H9 (cell line): ENCODE measurements at regions not wholly inside any gene's neighbourhood (a gene's known extent, or its start where the extent isn't known, plus 50 kb on each side); places are given as distances from the start of the nearest gene placed in this dataset.

ENCODE experiments used
- DNase-seq: peaks from one replicate; pipeline ENCODE4 v3.0.0-alpha.2; 2017
- H2AFZ ChIP-seq: one replicate; pipeline ENCODE4 v1.6.1; 2013; ENCODE audit warnings: mild to moderate bottlenecking, low read length, control low read depth, moderate library complexity
- H2AK5ac ChIP-seq: 2 replicates; pipeline ENCODE4 v1.6.1; 2013; ENCODE audit warnings: low read length, control low read depth, mixed read lengths; ENCODE audit not compliant: insufficient read length
- H2BK120ac ChIP-seq: one replicate; pipeline ENCODE4 v1.6.1; 2013; ENCODE audit warnings: low read depth, mild to moderate bottlenecking, low read length, control low read depth, inconsistent platforms; ENCODE audit not compliant: poor library complexity, severe bottlenecking
- H2BK12ac ChIP-seq: 2 replicates; pipeline ENCODE4 v1.6.1; 2013; ENCODE audit warnings: low read length, control low read depth, mixed read lengths, low read depth; ENCODE audit not compliant: insufficient read length
- H2BK15ac ChIP-seq: 2 replicates; pipeline ENCODE4 v1.6.1; 2013; ENCODE audit warnings: low read depth, low read length, control low read depth
- H2BK20ac ChIP-seq: one replicate; pipeline ENCODE4 v1.6.1; 2013; ENCODE audit warnings: low read depth, mild to moderate bottlenecking, low read length, control low read depth, inconsistent platforms; ENCODE audit not compliant: poor library complexity, severe bottlenecking
- H2BK5ac ChIP-seq: 2 replicates; pipeline ENCODE4 v1.6.1; 2013; ENCODE audit warnings: low read length, control low read depth, mixed read lengths; ENCODE audit not compliant: insufficient read length
- H3K14ac ChIP-seq: 2 replicates; pipeline ENCODE4 v1.6.1; 2013; ENCODE audit warnings: low read length, control low read depth; ENCODE audit not compliant: insufficient read depth
- H3K18ac ChIP-seq: 2 replicates; pipeline ENCODE4 v1.6.1; 2013; ENCODE audit warnings: low read depth, mild to moderate bottlenecking, mixed read lengths, low read length, control low read depth; ENCODE audit not compliant: insufficient read length
- H3K23ac ChIP-seq: 2 replicates; pipeline ENCODE4 v1.6.1; 2013; ENCODE audit warnings: low read length, control low read depth, mixed read lengths, low read depth; ENCODE audit not compliant: insufficient read length
- H3K23me2 ChIP-seq: 2 replicates; pipeline ENCODE4 v1.6.1; 2013; ENCODE audit warnings: low read depth, mild to moderate bottlenecking, mixed read lengths, low read length, control low read depth; ENCODE audit not compliant: insufficient read length, poor library complexity, severe bottlenecking
- H3K27ac ChIP-seq: 2 replicates; pipeline ENCODE4 v1.5.1; 2013; ENCODE audit warnings: low read length, control low read depth, mixed read lengths, low read depth; ENCODE audit not compliant: insufficient read length
- H3K27me3 ChIP-seq: 2 replicates; pipeline ENCODE4 v1.6.1; 2013; ENCODE audit warnings: low read length, control low read depth, inconsistent platforms; ENCODE audit not compliant: insufficient read depth
- H3K4ac ChIP-seq: 2 replicates; pipeline ENCODE4 v1.6.1; 2013; ENCODE audit warnings: low read depth, mild to moderate bottlenecking, control low read depth, inconsistent platforms, low read length, moderate library complexity
- H3K4me1 ChIP-seq: 2 replicates; pipeline ENCODE4 v1.6.1; 2013; ENCODE audit warnings: low read length, control low read depth, inconsistent platforms; ENCODE audit not compliant: insufficient read depth
- H3K4me2 ChIP-seq: 2 replicates; pipeline ENCODE4 v1.6.1; 2013; ENCODE audit warnings: low read length, control low read depth, mixed read lengths; ENCODE audit not compliant: insufficient read length, insufficient read depth
- H3K56ac ChIP-seq: 2 replicates; pipeline ENCODE4 v1.6.1; 2013; ENCODE audit warnings: low read depth, mild to moderate bottlenecking, mixed read lengths, low read length, control low read depth; ENCODE audit not compliant: insufficient read length
- H3K79me1 ChIP-seq: 2 replicates; pipeline ENCODE4 v1.6.1; 2013; ENCODE audit warnings: low read depth, mild to moderate bottlenecking, moderate library complexity, low read length, control low read depth, inconsistent platforms; ENCODE audit not compliant: insufficient read depth, poor library complexity, severe bottlenecking
- H3K79me2 ChIP-seq: 2 replicates; pipeline ENCODE4 v1.6.1; 2013; ENCODE audit warnings: low read length, control low read depth, inconsistent platforms; ENCODE audit not compliant: insufficient read depth
- H3K9ac ChIP-seq: 2 replicates; pipeline ENCODE4 v1.6.1; 2013; ENCODE audit warnings: low read length, control low read depth, mixed read lengths; ENCODE audit not compliant: insufficient read length; ENCODE audit errors: extremely low read depth
- H3K9me3 ChIP-seq: one replicate; pipeline ENCODE4 v1.6.1; 2013; ENCODE audit warnings: low read depth, low read length, inconsistent platforms; ENCODE audit not compliant: control insufficient read depth
- H3T11ph ChIP-seq: one replicate; pipeline ENCODE4 v1.6.1; 2013; ENCODE audit warnings: mild to moderate bottlenecking, low read length, control low read depth, inconsistent platforms
- H4K20me1 ChIP-seq: one replicate; pipeline ENCODE4 v1.6.1; 2013; ENCODE audit not compliant: control insufficient read depth, insufficient read length, insufficient read depth
- H4K5ac ChIP-seq: 2 replicates; pipeline ENCODE4 v1.6.1; 2013; ENCODE audit warnings: low read depth, mild to moderate bottlenecking, mixed read lengths, low read length, control low read depth; ENCODE audit not compliant: insufficient read length
- H4K8ac ChIP-seq: replicated peaks from 2 replicates; pipeline ENCODE4 v1.6.1; 2013; ENCODE audit warnings: low read length, control low read depth, mixed read lengths, low read depth; ENCODE audit not compliant: insufficient read length
- H4K91ac ChIP-seq: 2 replicates; pipeline ENCODE4 v1.6.1; 2013; ENCODE audit warnings: low read depth, mild to moderate bottlenecking, moderate library complexity, mixed read lengths, low read length, control low read depth; ENCODE audit not compliant: insufficient read length
- H3K27ac Mint-ChIP-seq, 3 experiments: 2 replicates in 2 of 3; 3 replicates in 1 of 3; pipeline ENCODE4 v1.8.0; 2020 to 2021; ENCODE audit warnings: mixed read lengths in 3 of 3, mild to moderate bottlenecking in 1 of 3, moderate library complexity in 1 of 3
- H3K27me3 Mint-ChIP-seq: 2 replicates; pipeline ENCODE4 v1.8.0; 2021; ENCODE audit warnings: low read depth, mild to moderate bottlenecking, moderate library complexity, mixed read lengths
- H3K36me3 Mint-ChIP-seq, 3 experiments: 2 replicates in 2 of 3; 3 replicates in 1 of 3; pipeline ENCODE4 v1.8.0; 2020 to 2021; ENCODE audit warnings: low read depth in 3 of 3, mixed read lengths in 3 of 3; ENCODE audit not compliant: insufficient read depth in 1 of 3
- H3K4me1 Mint-ChIP-seq, 2 experiments: 2 replicates each; pipeline ENCODE4 v1.8.0; 2020; ENCODE audit warnings: mixed read lengths in 2 of 2
- H3K4me3 Mint-ChIP-seq, 2 experiments: 2 replicates in 1 of 2; 3 replicates in 1 of 2; pipeline ENCODE4 v1.8.0; 2020 to 2021; ENCODE audit warnings: mild to moderate bottlenecking in 2 of 2, mixed read lengths in 2 of 2, moderate library complexity in 1 of 2
- H3K9me3 Mint-ChIP-seq, 2 experiments: 2 replicates in 1 of 2; 3 replicates in 1 of 2; pipeline ENCODE4 v1.8.0; 2020; ENCODE audit warnings: mild to moderate bottlenecking in 2 of 2, mixed read lengths in 2 of 2, moderate library complexity in 1 of 2
- CTCF ChIP-seq: fragments of 200-600 bp; sonication (generic); conservative IDR thresholded peaks from 3 replicates; pipeline ENCODE4 v1.8.0; 2021; ENCODE audit warnings: antibody characterized with exemption, mild to moderate bottlenecking
- WGBS: extraction: QIAGEN DNeasy Blood & Tissue Kit; methylation state at CpG from one replicate; pipeline ENCODE4 v1.1.7; 2013; ENCODE audit warnings: missing lambda C conversion rate, low lambda C conversion rate, mixed read lengths; ENCODE audit not compliant: insufficient read length; ENCODE audit errors: extremely low coverage; 5-methylcytosine and 5-hydroxymethylcytosine counted together

DNA sequence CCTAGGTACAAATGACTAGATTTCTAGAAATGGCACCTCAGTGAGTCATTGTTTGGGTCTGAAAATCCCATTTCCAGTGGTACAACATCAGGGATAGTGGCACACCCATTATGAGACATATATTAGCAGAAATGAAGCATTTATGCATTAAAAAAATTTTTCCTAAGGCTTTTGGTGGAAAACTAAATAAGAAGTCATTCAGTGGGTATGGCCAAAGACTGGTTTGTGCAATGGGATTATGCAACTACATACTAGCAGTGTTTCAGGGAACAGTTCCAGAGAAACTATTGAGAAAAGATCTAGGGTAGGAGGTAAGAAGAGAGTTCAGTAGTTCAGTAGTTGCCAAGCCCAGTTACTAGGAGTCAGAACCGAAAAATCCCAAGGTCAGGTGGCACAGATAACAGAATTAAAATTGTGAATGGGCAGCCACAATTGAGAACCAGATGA is 106.5 kb upstream of the HAPLN1 start:
- Histone ChIP-seq H2AK5ac (no peak overlapping the region), H3K4ac (no peak overlapping the region), H3K23me2 (no peaks in the 10 kb centered on the region), H3K27ac (no peak overlapping the region), H3K4me1 (no peaks in the 10 kb centered on the region), H3K4me2 (no peak overlapping the region), H3K23ac (no peak overlapping the region), H2BK15ac (no peak overlapping the region), H3K18ac (no peak overlapping the region), H3K9ac (no peak overlapping the region), H2BK12ac (no peak overlapping the region), H4K5ac (no peak overlapping the region), H3K9me3 (no peaks in the 10 kb centered on the region), H2AFZ (no peak overlapping the region), H2BK20ac (no peak overlapping the region), H3K79me1 (no peaks in the 10 kb centered on the region), H2BK5ac (no peak overlapping the region), H3K79me2 (no peaks in the 10 kb centered on the region), H4K20me1 (no peaks in the 10 kb centered on the region), H3K27me3 (no peaks in the 10 kb centered on the region), H2BK120ac (no peak overlapping the region), H4K8ac (no peak overlapping the region), H3T11ph (no peak overlapping the region), H4K91ac (no peak overlapping the region), H3K56ac (no peak overlapping the region), H3K14ac (no peak overlapping the region)
- Mint-ChIP-seq H3K4me3 (no peak overlapping the region), H3K36me3 (no peaks in the 10 kb centered on the region), H3K27me3 (no peaks in the 10 kb centered on the region), H3K9me3 (no peaks in the 10 kb centered on the region), H3K4me1 (peaks cover 7 to 14% of the 10 kb centered on the region in 2 experiments), H3K27ac (no peak overlapping the region)
- WGBS, result no CpG with 5 or more reads among the region's 1 CpG
- DNase-seq, result no peak
- no peak for TF ChIP-seq CTCF
